Tibial artery (tissue), 4 donors: ENCODE measurements at regions not wholly inside any gene's neighbourhood (a gene's known extent, or its start where the extent isn't known, plus 50 kb on each side); places are given as distances from the start of the nearest gene placed in this dataset.

Experiments
- DNase-seq, 2 donors: peaks; one replicate each; pipeline ENCODE4 v3.0.0-alpha.2; 2019
- H3K27ac ChIP-seq, 2 donors: fragments of 200-600 bp; sonication (generic) in 1 of 2; 1 replicate in 1 of 2; 2 replicates in 1 of 2; pipeline ENCODE4 v1.5.1; 2018 to 2019; ENCODE audit warnings: mild to moderate bottlenecking in 1 of 2
- H3K27me3 ChIP-seq, 2 donors: fragments of 200-600 bp; sonication (generic) in 1 of 2; one replicate each; pipeline versions ENCODE4 v1.5.1 to v1.6.0; 2016 to 2019
- H3K36me3 ChIP-seq, 3 donors: fragments of 200-600 bp; sonication (generic) in 2 of 3; one replicate each; pipeline ENCODE4 v1.5.1; 2016 to 2019; ENCODE audit warnings: mild to moderate bottlenecking in 2 of 3
- H3K4me1 ChIP-seq, 4 donors: fragments of 200-600 bp; sonication (generic) in 2 of 4; 1 replicate in 3 of 4; 2 replicates in 1 of 4; pipeline ENCODE4 v1.5.1; 2016 to 2019
- H3K4me3 ChIP-seq, 2 donors: fragments of 200-600 bp; sonication (generic) in 1 of 2; 1 replicate in 1 of 2; 2 replicates in 1 of 2; pipeline ENCODE4 v1.5.1; 2018 to 2019; ENCODE audit warnings: mild to moderate bottlenecking in 2 of 2
- H3K9me3 ChIP-seq, 3 donors: fragments of 200-600 bp; sonication (generic) in 1 of 3; one replicate each; pipeline ENCODE4 v1.5.1; 2016 to 2019
- intact Hi-C: fragments of 100-400 bp; cut with DNase I; formaldehyde crosslinking; loops from one replicate; pipeline ENCODE4 v1.15.0; 2023; ENCODE audit warnings: low total_unique reads
- TF ChIP-seq, protein P1 (sequence below), 2 experiments: fragments of 200-600 bp in 1 of 2; fragments of 450-650 bp in 1 of 2; IDR thresholded peaks; one replicate each; pipeline ENCODE4 v1.5.1; 2017 to 2019; ENCODE audit warnings: antibody characterized with exemption in 2 of 2, mild to moderate bottlenecking in 1 of 2, moderate library complexity in 1 of 2

DNA sequence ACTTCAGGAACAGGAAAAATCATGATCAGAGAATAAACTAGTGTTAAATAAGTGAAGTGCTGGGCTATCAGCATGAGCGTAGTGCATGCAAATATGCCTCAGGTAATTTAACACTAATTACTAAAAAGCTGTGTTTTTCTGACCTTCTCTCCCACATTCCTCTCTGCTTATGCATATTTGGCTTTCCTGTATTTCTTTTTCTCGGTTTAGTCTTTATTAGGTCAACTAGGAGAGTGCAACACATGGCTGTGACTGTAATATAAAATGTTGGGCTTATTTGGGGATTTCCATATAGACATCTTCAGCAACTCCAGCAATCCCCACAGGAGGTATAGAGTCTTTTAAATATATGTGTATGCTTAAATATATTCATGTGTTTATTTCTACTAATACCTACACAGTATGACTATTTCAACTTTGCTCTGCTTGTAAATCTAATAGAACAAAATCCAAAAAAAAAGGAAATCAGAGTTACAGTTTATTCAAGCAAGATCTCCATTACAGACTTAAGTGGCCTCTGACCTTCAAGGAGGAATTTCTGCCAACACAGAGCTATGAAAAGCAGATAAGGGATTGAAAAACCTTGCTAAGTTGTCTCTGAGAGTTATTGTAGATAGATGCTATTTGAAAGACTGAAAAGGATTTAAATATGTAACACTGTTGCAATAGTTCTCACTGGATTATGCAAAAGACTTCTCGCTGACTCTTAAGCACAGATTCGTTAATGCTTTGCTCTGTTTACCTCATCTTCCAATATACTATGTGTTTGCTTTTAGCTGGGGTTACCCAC is 359.5 kb upstream of the RGPD4 start:
- no peak for DNase-seq

DNA sequence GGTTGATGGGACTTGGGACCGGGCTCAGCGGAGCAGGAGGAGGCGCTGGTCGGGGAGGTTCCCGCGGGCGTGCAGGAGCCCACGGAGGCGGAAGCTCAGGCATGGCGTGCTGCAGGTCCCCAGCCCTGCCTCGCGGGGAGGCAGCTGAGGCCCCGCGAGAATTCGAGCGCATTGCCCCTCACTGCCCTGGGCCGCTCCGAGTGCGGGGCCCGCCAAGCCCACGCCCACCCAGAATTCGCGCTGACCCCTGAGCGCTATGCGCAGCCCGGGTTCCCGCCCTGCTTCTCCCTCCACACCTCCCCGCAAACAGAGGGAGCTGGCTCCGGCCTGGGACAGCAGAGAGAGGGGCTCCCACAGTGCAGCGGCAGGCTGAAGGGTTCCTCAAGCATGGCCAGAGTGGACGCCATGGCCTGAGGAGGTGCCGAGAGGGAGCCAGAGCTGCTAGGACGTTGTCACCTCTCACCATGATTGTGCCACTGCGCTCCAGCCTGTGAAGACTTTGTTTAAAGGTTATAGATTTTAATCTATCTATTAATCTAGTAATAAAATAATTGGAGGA is 357.2 kb upstream of the RGPD4 start:
- intact Hi-C loops = no loop called here
- H3K9me3 ChIP-seq = no peaks in the 10 kb centered on the region
- H3K27ac ChIP-seq = no peak overlapping the region
- H3K4me1 ChIP-seq = peaks cover 0 to 5% (median 0%) of the 10 kb centered on the region in 4 donors
- no peaks in the 10 kb centered on the region for H3K27me3 ChIP-seq
- no peak for DNase-seq
- no peak overlapping the region for H3K4me3 ChIP-seq
- H3K36me3 ChIP-seq = no peaks in the 10 kb centered on the region
- TF ChIP-seq, protein P1, sequence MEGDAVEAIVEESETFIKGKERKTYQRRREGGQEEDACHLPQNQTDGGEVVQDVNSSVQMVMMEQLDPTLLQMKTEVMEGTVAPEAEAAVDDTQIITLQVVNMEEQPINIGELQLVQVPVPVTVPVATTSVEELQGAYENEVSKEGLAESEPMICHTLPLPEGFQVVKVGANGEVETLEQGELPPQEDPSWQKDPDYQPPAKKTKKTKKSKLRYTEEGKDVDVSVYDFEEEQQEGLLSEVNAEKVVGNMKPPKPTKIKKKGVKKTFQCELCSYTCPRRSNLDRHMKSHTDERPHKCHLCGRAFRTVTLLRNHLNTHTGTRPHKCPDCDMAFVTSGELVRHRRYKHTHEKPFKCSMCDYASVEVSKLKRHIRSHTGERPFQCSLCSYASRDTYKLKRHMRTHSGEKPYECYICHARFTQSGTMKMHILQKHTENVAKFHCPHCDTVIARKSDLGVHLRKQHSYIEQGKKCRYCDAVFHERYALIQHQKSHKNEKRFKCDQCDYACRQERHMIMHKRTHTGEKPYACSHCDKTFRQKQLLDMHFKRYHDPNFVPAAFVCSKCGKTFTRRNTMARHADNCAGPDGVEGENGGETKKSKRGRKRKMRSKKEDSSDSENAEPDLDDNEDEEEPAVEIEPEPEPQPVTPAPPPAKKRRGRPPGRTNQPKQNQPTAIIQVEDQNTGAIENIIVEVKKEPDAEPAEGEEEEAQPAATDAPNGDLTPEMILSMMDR (IDR thresholded peaks at IDR 0.05) = no peak

More for the DNA sequence above, 359.5 kb upstream of the RGPD4 start:
- no peak overlapping the region for H3K27ac ChIP-seq
- no peaks in the 10 kb centered on the region for H3K27me3 ChIP-seq
- peaks cover 0 to 5% (median 0%) of the 10 kb centered on the region in 4 donors for H3K4me1 ChIP-seq
- intact Hi-C loops = no loop called here
- TF ChIP-seq, protein P1 (IDR thresholded peaks at IDR 0.05) = no peak
- no peaks in the 10 kb centered on the region for H3K36me3 ChIP-seq
- H3K4me3 ChIP-seq = no peak overlapping the region
- H3K9me3 ChIP-seq = no peaks in the 10 kb centered on the region

DNA sequence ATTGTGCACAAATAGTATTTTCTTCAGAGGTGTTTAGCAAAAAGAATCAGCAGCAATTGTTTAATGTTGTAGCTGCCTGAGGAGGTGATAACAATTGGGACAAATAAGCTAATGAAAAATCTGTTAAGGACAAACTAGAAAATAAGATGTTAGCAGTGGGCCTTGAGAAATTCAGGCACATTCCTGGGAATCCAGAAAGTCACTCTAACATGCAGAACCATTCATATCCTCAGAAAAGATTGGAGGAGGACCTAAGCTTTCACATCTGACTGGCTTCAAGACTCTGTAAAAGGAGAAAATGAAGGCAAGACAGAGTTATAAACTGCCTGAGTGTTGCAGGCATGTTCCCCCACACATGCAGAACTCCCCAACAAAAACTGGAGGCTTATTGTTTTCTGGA is 353.5 kb upstream of the RGPD4 start:
- Histone ChIP-seq H3K4me1 (no peaks in the 10 kb centered on the region), H3K36me3 (peaks cover 0 to 4% (median 0%) of the 10 kb centered on the region in 3 donors), H3K27ac (no peak overlapping the region), H3K4me3 (no peak overlapping the region), H3K9me3 (peaks cover 0 to 12% (median 9%) of the 10 kb centered on the region in 3 donors), H3K27me3 (no peaks in the 10 kb centered on the region)
- no peak for DNase-seq
- intact Hi-C loops = no loop called here
- TF ChIP-seq, protein P1 (IDR thresholded peaks at IDR 0.05) = no peak

DNA sequence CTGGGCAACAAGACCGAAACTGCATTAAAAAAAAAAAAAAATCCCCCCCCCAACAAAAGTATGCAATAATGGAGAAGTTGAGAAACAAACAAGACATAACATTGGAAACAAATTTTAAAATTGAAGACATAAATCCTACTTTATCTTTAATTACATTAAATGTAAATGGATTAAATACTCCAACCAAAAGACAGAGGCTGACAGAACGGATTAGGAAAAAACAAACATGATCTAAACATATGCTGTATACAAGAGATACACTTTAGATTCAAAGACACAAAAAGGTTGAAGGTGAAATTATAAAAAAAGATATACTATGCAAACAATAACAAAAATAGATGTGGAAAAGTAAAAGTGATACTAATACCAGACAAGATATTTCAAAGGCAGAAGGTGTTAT is 350.8 kb upstream of the RGPD4 start:
- peaks cover 0 to 12% (median 9%) of the 10 kb centered on the region in 3 donors for H3K9me3 ChIP-seq
- H3K4me3 ChIP-seq = no peak overlapping the region
- intact Hi-C loops = no loop called here
- H3K27ac ChIP-seq = no peak overlapping the region
- peaks cover 0 to 4% (median 0%) of the 10 kb centered on the region in 3 donors for H3K36me3 ChIP-seq
- DNase-seq = no peak
- TF ChIP-seq, protein P1 (IDR thresholded peaks at IDR 0.05) = no peak
- H3K4me1 ChIP-seq = no peaks in the 10 kb centered on the region
- H3K27me3 ChIP-seq = no peaks in the 10 kb centered on the region

DNA sequence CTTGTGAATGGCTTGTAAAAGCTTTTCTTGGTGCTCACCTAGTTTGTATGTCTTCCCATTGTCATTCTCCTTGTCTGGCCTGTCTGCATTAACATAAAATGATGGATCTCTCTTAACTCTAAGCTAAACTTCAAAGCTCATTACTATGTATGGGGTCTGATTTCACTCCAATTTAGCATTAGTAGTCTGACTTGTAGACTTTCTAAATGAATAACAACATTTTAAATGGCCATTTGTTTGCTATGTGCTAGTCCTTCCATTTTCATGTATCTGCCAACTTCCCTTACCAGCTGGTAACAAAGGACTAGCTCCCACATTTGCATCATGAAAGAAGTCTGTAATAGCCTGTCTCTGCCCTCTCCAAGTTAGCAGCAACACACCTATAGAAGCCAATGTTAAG is 324.2 kb upstream of the RGPD4 start:
- TF ChIP-seq, protein P1 (IDR thresholded peaks at IDR 0.05) = no peak

More for the DNA sequence above, 324.2 kb upstream of the RGPD4 start:
- intact Hi-C loops = no loop called here
- DNase-seq = no peak
- H3K4me3 ChIP-seq = no peak overlapping the region
- no peaks in the 10 kb centered on the region for H3K27me3 ChIP-seq
- no peaks in the 10 kb centered on the region for H3K36me3 ChIP-seq
- no peak overlapping the region for H3K27ac ChIP-seq
- no peaks in the 10 kb centered on the region for H3K4me1 ChIP-seq
- H3K9me3 ChIP-seq = no peaks in the 10 kb centered on the region
